ENCODE measurements at regions not wholly inside any gene's neighbourhood (a gene's known extent, or its start where the extent isn't known, plus 50 kb on each side); places are given as distances from the start of the nearest gene placed in this dataset.

- no peaks in the 10 kb centered on the region for H3K36me3 ChIP-seq (ENCODE audit: control insufficient read depth in 2 of 3, insufficient read depth in 3 of 3, low read length in 3 of 3)
- DNase-seq = no peak
- TF ChIP-seq CTCF (IDR thresholded peaks at IDR 0.05; ENCODE audit: borderline replicate concordance, extremely low read depth, insufficient read depth) = no peak
- H3K9ac ChIP-seq (ENCODE audit: low read length in 3 of 3) = no peak overlapping the region
- FAIRE-seq = no peak
- intact Hi-C loops (cut with DNase I) = no loop called here
- no peaks in the 10 kb centered on the region for H3K4me1 ChIP-seq (ENCODE audit: control insufficient read depth in 2 of 3, insufficient read depth in 2 of 3, low read depth in 1 of 3, low read length in 3 of 3)
- H3K27ac ChIP-seq (ENCODE audit: low read depth in 2 of 2, low read length in 2 of 2) = no peak overlapping the region
- no peaks in the 10 kb centered on the region for H3K27me3 ChIP-seq (ENCODE audit: control insufficient read depth, insufficient read depth, low read length)
- no peak overlapping the region for H3K4me3 ChIP-seq (ENCODE audit: low read length in 3 of 3)
- H3K9me3 ChIP-seq (ENCODE audit: control insufficient read depth in 2 of 3, insufficient read depth in 1 of 3, low read length in 3 of 3) = no peaks in the 10 kb centered on the region
Measured at GRCh38 chr1:87568005-87568404, 239.3 kb downstream of the LMO4 start.

GRCh38 chr1:87568911-87569310 is 240.2 kb downstream of the LMO4 start:
- intact Hi-C loops (cut with DNase I) = no loop called here
- no peak for FAIRE-seq
- TF ChIP-seq CTCF (IDR thresholded peaks at IDR 0.05; ENCODE audit: borderline replicate concordance, extremely low read depth, insufficient read depth) = no peak

GRCh38 chr1:87572008-87572407 is 243.3 kb downstream of the LMO4 start:
- no peak for TF ChIP-seq CTCF (IDR thresholded peaks at IDR 0.05; ENCODE audit: borderline replicate concordance, extremely low read depth, insufficient read depth)
- intact Hi-C loops (cut with DNase I) = no loop called here
- no peak for FAIRE-seq

More at GRCh38 chr1:87568911-87569310, 240.2 kb downstream of the LMO4 start:
- no peak overlapping the region for H3K9ac ChIP-seq (ENCODE audit: low read length in 3 of 3)
- H3K4me3 ChIP-seq (ENCODE audit: low read length in 3 of 3) = no peak overlapping the region
- no peak for DNase-seq
- no peaks in the 10 kb centered on the region for H3K27me3 ChIP-seq (ENCODE audit: control insufficient read depth, insufficient read depth, low read length)
- no peaks in the 10 kb centered on the region for H3K4me1 ChIP-seq (ENCODE audit: control insufficient read depth in 2 of 3, insufficient read depth in 2 of 3, low read depth in 1 of 3, low read length in 3 of 3)
- H3K36me3 ChIP-seq (ENCODE audit: control insufficient read depth in 2 of 3, insufficient read depth in 3 of 3, low read length in 3 of 3) = no peaks in the 10 kb centered on the region
- no peak overlapping the region for H3K27ac ChIP-seq (ENCODE audit: low read depth in 2 of 2, low read length in 2 of 2)
- H3K9me3 ChIP-seq (ENCODE audit: control insufficient read depth in 2 of 3, insufficient read depth in 1 of 3, low read length in 3 of 3) = no peaks in the 10 kb centered on the region

GRCh38 chr1:87572891-87573290 is 244.2 kb downstream of the LMO4 start:
- no peaks in the 10 kb centered on the region for H3K4me1 ChIP-seq (ENCODE audit: control insufficient read depth in 2 of 3, insufficient read depth in 2 of 3, low read depth in 1 of 3, low read length in 3 of 3)
- FAIRE-seq = no peak
- TF ChIP-seq CTCF (IDR thresholded peaks at IDR 0.05; ENCODE audit: borderline replicate concordance, extremely low read depth, insufficient read depth) = no peak

More at GRCh38 chr1:87572008-87572407, 243.3 kb downstream of the LMO4 start:
- Histone ChIP-seq H3K27ac (ENCODE audit: low read depth in 2 of 2, low read length in 2 of 2) (no peak overlapping the region), H3K4me3 (ENCODE audit: low read length in 3 of 3) (no peak overlapping the region), H3K9ac (ENCODE audit: low read length in 3 of 3) (no peak overlapping the region), H3K9me3 (ENCODE audit: control insufficient read depth in 2 of 3, insufficient read depth in 1 of 3, low read length in 3 of 3) (no peaks in the 10 kb centered on the region), H3K4me1 (ENCODE audit: control insufficient read depth in 2 of 3, insufficient read depth in 2 of 3, low read depth in 1 of 3, low read length in 3 of 3) (no peaks in the 10 kb centered on the region), H3K27me3 (ENCODE audit: control insufficient read depth, insufficient read depth, low read length) (no peaks in the 10 kb centered on the region), H3K36me3 (ENCODE audit: control insufficient read depth in 2 of 3, insufficient read depth in 3 of 3, low read length in 3 of 3) (no peaks in the 10 kb centered on the region)
- no peak for DNase-seq

More at GRCh38 chr1:87572891-87573290, 244.2 kb downstream of the LMO4 start:
- DNase-seq = no peak
- intact Hi-C loops (cut with DNase I) = no loop called here
- H3K9ac ChIP-seq (ENCODE audit: low read length in 3 of 3) = no peak overlapping the region
- H3K4me3 ChIP-seq (ENCODE audit: low read length in 3 of 3) = no peak overlapping the region
- H3K27ac ChIP-seq (ENCODE audit: low read depth in 2 of 2, low read length in 2 of 2) = no peak overlapping the region
- H3K27me3 ChIP-seq (ENCODE audit: control insufficient read depth, insufficient read depth, low read length) = no peaks in the 10 kb centered on the region
- no peaks in the 10 kb centered on the region for H3K36me3 ChIP-seq (ENCODE audit: control insufficient read depth in 2 of 3, insufficient read depth in 3 of 3, low read length in 3 of 3)
- no peaks in the 10 kb centered on the region for H3K9me3 ChIP-seq (ENCODE audit: control insufficient read depth in 2 of 3, insufficient read depth in 1 of 3, low read length in 3 of 3)
